ENCODE measurements at regions not wholly inside any gene's neighbourhood (a gene's known extent, or its start where the extent isn't known, plus 50 kb on each side); places are given as distances from the start of the nearest gene placed in this dataset.
"Not testable (repeated sequence)": the region's sequence is repeated elsewhere in the genome, so short reads cannot be mapped to it uniquely, and the experiment has no call there.

- H3K27ac Mint-ChIP-seq, result no peak overlapping the region
- DNase-seq (ENCODE audit: low spot score in 2 of 2), result no peak
- ATAC-seq, result no peak
- no peaks in the 10 kb centered on the region for H3K9me3 Mint-ChIP-seq
- H3K36me3 Mint-ChIP-seq, result no peaks in the 10 kb centered on the region
Measured at GRCh38 chr2:133887676-133888040, 319.4 kb upstream of the NCKAP5 start.

DNA sequence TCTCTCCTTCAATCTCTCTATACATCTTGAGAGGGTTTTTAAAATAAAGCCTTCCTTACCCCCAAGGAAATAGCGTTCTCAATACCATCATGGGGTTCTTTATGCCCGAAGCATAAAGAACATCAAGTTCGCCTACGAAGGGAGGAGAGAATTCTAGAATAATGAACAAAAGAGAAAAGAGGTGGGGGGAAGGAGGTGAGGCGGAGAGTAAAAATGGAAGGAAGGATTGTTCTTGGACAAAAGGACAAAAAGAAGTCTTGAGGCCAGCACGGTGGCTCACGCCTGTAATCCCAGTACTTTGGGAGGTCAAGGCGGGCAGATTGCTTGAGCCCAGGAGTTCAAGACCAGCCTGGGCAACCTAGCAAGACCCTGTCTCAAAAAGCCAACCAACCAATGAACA is 319.8 kb upstream of the NCKAP5 start:
- no peak for DNase-seq (ENCODE audit: low spot score in 2 of 2)
- Mint-ChIP-seq H3K27ac (no peak overlapping the region), H3K36me3 (no peaks in the 10 kb centered on the region), H3K9me3 (no peaks in the 10 kb centered on the region)
- ATAC-seq, result no peak

DNA sequence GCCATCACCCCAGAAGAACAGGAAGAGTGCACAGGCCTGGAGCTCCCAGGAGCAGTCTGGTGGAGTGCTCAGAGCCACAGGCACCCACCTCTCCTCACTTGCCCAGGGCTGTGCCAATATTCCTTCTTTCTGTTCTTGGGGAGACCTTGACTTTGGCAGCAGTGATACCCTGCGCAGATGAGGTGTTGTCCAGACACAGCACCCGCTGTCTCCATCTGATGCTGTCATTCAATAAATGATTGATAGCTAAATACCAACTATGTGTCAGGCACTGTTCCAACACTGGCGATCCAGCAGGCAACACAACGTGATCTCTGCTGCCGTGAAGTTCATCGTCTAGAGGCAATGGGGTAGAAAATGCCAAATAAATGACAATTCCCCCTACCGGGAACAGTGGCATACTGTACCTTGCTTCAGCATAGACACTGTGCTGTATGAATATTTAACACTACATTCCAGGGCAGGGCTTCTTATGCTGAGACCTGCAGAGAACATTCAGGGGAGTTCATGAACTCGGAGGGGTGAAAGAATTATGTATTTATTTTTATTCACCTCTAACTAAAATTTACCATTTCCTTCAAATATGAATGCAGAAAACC is 320.5 kb upstream of the NCKAP5 start:
- DNase-seq (ENCODE audit: low spot score in 2 of 2), result no peak

DNA sequence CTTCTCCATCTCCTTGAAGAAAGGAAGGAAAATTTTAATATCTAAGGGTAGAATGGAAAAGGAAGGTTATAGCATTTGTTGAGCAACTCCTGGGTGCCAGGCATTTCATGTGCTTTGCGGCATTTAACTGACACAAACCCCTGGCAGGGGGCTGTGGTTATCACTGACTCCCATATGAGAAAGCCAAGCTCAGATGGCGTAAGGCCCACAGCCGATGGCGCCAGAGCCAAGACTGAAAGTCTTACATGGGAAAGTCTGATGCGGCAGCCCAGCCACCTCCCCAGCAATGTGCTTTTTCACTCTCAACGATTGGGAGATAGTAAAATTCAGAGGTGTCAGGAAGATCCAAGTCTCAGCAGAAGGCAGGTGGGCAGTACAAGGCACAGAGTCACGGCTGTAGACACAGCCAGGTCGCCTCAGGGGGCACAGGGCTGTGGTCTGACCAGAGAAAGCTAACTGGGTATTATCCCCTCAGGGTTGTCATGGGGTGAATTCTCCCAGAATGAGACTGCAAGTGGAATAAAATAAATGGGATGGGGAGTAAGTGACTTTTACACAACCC is 324.2 kb upstream of the NCKAP5 start:
- Mint-ChIP-seq H3K27ac (no peak overlapping the region), H3K36me3 (peaks cover 0 to 8% of the 10 kb centered on the region in 2 donors), H3K9me3 (peaks cover 0 to 7% of the 10 kb centered on the region in 2 donors)
- ATAC-seq (no peak), DNase-seq (ENCODE audit: low spot score in 2 of 2) (no peak)

More for the DNA sequence above, 320.5 kb upstream of the NCKAP5 start:
- Mint-ChIP-seq H3K27ac (no peak overlapping the region), H3K36me3 (peaks cover 0 to 3% of the 10 kb centered on the region in 2 donors), H3K9me3 (no peaks in the 10 kb centered on the region)
- no peak for ATAC-seq

DNA sequence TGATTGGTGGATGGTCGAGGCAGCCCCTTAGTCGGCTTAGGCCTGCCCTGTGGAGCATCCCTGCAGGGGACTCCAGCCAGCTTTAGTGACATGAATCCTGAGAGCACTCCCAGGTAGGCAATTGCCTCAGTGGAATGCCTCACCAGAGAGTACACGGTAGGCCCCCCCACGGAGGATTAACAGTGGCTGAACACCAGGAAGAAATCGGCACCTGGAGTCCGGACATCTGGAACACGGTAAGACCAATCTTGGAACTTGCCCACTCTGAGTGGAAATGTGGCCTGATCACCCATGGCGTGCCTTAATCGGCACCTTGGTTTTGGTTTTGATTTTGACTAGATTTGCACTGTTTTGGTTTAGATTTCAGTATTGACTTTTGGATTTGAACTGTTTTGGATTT is 326.2 kb upstream of the NCKAP5 start:
- ATAC-seq, result no peak
- peaks cover 0 to 8% of the 10 kb centered on the region in 2 donors for H3K36me3 Mint-ChIP-seq
- H3K9me3 Mint-ChIP-seq, result peaks cover 0 to 7% of the 10 kb centered on the region in 2 donors
- no peak for DNase-seq (ENCODE audit: low spot score in 2 of 2)
- no peak overlapping the region for H3K27ac Mint-ChIP-seq

- ATAC-seq; DNase-seq (ENCODE audit: low spot score in 2 of 2); H3K36me3 Mint-ChIP-seq: not testable (repeated sequence)
Measured at GRCh38 chr2:133897838-133898237, 329.6 kb upstream of the NCKAP5 start.

DNA sequence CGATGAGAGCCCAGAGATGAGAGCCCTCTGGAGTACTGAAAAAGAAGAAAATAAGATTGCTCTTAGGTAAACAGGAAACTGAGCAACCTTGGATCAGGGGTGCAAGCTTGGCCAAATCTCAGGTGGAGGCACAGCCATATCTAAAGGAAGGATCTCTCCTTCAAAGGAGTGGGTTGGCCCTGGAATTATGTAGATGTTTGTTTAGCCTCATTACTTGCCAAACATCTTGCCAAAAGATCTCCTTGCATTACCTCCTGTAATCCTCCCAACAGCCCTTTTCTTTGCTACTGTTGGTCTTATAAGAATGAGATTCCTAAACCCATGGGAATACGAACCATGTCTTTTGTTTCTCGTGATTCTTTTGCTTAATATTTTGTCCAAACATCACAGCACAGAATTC is 332.6 kb upstream of the NCKAP5 start:
- Mint-ChIP-seq H3K36me3 (no peaks in the 10 kb centered on the region), H3K27ac (no peak overlapping the region), H3K9me3 (no peaks in the 10 kb centered on the region)
- ATAC-seq (no peak), DNase-seq (ENCODE audit: low spot score in 2 of 2) (no peak)

More at GRCh38 chr2:133897838-133898237, 329.6 kb upstream of the NCKAP5 start:
- H3K27ac Mint-ChIP-seq, H3K9me3 Mint-ChIP-seq: not testable (repeated sequence)

DNA sequence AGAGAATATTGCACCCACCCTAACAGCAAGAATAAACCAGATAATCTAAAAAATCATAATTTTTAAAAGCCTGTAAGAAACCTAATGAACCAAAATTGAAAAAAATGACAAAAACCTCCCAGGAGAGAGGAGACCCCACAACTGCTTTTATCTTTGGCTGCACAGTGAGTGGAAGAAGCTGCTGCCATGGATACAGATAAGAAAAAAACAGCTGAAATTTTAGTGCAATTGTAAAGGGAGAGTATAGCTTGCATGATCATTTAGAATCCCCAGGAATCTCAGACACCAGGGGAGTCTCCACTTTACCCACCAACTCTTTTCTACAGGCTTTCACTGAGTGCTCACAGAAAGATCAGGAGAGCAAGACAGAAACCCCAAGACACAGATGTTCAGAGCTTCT is 338.1 kb upstream of the NCKAP5 start:
- ATAC-seq (no peak), DNase-seq (ENCODE audit: low spot score in 2 of 2) (no peak)
- peaks cover 0 to 6% of the 10 kb centered on the region in 2 donors for H3K36me3 Mint-ChIP-seq
- peaks cover 5% of the 10 kb centered on the region in 2 donors for H3K9me3 Mint-ChIP-seq
- no peak overlapping the region for H3K27ac Mint-ChIP-seq

DNA sequence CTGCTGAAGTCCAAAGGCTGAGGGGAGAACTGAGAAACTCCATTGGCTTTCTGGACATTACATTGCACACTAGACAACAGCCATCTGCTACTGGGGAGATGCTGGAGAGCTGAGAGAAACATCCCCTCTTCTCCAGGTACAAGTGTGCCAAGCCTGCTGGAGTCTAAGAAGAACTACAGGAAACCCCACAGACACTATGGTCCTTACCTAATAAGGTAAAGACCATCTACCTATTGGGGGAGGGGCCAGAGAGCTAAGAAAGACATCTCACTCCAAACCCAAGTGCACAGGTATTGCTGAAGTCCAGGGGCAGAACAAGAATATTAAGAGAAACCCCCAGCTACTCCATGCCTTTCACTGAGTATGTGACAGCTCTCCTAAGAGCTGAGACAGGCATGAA is 338.7 kb upstream of the NCKAP5 start:
- no peak for DNase-seq (ENCODE audit: low spot score in 2 of 2)
- no peak overlapping the region for H3K27ac Mint-ChIP-seq

GRCh38 chr2:133908171-133908570 is 339.9 kb upstream of the NCKAP5 start:
- Mint-ChIP-seq H3K36me3 (peaks cover 0 to 6% of the 10 kb centered on the region in 2 donors), H3K27ac (no peak overlapping the region), H3K9me3 (peaks cover 5% of the 10 kb centered on the region in 2 donors)
- DNase-seq (ENCODE audit: low spot score in 2 of 2) (no peak), ATAC-seq (no peak)

More for the DNA sequence above, 338.7 kb upstream of the NCKAP5 start:
- no peak for ATAC-seq
- Mint-ChIP-seq H3K9me3 (peaks cover 5% of the 10 kb centered on the region in 2 donors), H3K36me3 (peaks cover 0 to 6% of the 10 kb centered on the region in 2 donors)

DNA sequence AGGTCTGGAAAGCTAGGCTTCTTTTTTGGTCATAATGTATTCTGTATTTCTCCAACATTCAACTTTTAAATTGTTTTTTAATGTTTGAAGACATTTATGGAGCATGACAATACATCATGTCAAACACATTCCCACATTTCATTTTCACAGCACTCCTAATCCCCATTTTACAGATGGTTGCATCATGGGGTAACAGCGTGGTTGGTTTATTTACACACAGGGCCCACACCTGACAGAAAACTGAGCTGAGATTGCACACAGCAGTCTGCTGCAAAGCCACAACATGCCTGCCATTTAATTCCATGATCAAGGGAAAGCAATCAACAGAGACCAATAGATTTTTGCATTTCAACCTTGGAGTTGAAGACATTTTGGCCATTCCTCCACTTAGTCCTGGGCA is 335.7 kb upstream of the MGAT5 start:
- no peak for ATAC-seq

DNA sequence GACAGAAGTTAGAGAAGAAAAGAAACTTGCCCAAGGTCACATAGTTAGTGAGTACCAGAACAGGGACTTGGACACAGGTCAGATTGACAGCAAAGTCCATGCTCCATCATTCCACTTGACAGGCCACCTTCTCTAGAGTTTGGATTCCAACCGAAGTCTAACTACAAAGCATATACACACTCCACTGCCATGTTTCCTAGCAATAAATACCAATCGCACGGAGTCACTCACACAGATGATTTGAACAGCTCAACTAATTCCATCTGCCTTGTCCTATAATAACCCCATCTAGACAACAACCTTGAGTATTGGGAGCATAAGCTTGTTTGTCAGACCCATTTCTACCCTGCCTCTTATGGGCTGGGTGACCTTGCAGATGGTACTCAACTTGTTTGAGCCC is 334.6 kb upstream of the MGAT5 start:
- Mint-ChIP-seq H3K27ac (no peak overlapping the region), H3K9me3 (peaks cover 0 to 6% of the 10 kb centered on the region in 2 donors), H3K36me3 (no peaks in the 10 kb centered on the region)
- DNase-seq (ENCODE audit: low spot score in 2 of 2) (no peak), ATAC-seq (no peak)

More for the DNA sequence above, 335.7 kb upstream of the MGAT5 start:
- H3K36me3 Mint-ChIP-seq, result no peaks in the 10 kb centered on the region
- peaks cover 0 to 6% of the 10 kb centered on the region in 2 donors for H3K9me3 Mint-ChIP-seq
- no peak overlapping the region for H3K27ac Mint-ChIP-seq
- no peak for DNase-seq (ENCODE audit: low spot score in 2 of 2)

- Mint-ChIP-seq H3K9me3 (peaks cover 0 to 5% of the 10 kb centered on the region in 2 donors), H3K27ac (no peak overlapping the region), H3K36me3 (no peaks in the 10 kb centered on the region)
- DNase-seq (ENCODE audit: low spot score in 2 of 2) (no peak), ATAC-seq (no peak)
Measured at GRCh38 chr2:133927894-133928293, 326.0 kb upstream of the MGAT5 start.

GRCh38 chr2:133936096-133936495 is 317.8 kb upstream of the MGAT5 start:
- no peaks in the 10 kb centered on the region for H3K9me3 Mint-ChIP-seq
- DNase-seq (ENCODE audit: low spot score in 2 of 2) (no peak), ATAC-seq (no peak)
- no peaks in the 10 kb centered on the region for H3K36me3 Mint-ChIP-seq
- H3K27ac Mint-ChIP-seq, result no peak overlapping the region

DNA sequence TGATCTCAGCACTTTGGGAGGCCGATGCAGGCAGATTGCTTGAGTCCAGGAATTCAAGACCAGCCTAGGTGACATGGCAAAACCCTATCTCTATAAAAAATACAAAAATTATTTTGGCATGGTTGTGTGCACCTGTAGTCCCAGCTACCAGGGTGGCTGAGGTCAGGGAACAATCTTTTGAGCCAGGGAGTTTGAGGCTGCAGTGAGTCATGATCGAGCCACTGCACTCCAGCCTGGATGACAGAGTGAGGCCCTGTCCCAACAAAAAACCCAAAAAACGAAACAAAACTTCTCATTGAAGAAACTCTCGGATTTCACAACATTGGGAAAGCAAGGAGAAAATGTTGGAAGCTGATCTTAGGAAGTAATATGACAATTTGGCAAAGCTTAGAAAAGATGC is 317.3 kb upstream of the MGAT5 start:
- ATAC-seq (no peak), DNase-seq (ENCODE audit: low spot score in 2 of 2) (no peak)
- Mint-ChIP-seq H3K9me3 (no peaks in the 10 kb centered on the region), H3K36me3 (no peaks in the 10 kb centered on the region), H3K27ac (no peak overlapping the region)

DNA sequence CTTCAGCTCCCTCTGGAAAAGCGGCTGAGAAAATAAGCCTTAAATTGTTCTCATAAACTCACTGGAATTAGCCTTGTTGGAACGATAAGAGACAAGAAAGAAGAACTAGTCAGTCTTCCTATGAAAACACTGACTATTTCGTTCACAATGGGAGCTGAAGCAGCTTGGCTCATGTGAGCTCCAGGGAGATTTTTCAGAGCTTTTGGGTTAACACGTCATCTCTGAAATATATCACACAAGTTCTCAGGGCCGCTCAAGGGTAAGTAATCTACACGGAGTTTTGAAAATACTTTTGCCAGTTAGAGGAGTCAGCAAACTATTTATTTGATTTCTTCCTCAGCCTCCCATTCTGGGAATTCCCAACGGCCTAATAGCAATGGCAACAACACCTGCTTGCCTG is 316.2 kb upstream of the MGAT5 start:
- no peak for ATAC-seq
- Mint-ChIP-seq H3K9me3 (no peaks in the 10 kb centered on the region), H3K36me3 (no peaks in the 10 kb centered on the region), H3K27ac (no peak overlapping the region)
- DNase-seq (ENCODE audit: low spot score in 2 of 2), result no peak

DNA sequence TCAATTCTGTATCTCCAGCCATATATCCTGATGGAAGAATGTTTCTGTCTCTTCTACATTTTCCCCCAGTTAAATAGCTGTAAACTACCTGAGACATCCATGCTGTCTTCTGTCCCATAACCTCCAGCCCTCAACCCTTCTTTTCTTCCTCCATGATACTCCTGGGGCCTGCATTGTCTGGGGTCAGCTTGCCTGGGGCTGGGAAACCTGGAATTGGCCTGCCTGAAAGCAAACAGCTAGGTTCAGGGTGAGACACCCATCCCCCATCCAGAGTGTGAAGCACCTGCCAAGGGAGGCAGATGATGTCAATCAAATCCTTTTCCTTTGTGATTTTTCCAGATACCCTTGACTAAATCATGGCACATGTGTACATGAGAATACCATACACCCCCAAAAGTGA is 313.7 kb upstream of the MGAT5 start:
- no peak for DNase-seq (ENCODE audit: low spot score in 2 of 2)
- no peaks in the 10 kb centered on the region for H3K36me3 Mint-ChIP-seq
- no peak overlapping the region for H3K27ac Mint-ChIP-seq
- no peak for ATAC-seq
- no peaks in the 10 kb centered on the region for H3K9me3 Mint-ChIP-seq

DNA sequence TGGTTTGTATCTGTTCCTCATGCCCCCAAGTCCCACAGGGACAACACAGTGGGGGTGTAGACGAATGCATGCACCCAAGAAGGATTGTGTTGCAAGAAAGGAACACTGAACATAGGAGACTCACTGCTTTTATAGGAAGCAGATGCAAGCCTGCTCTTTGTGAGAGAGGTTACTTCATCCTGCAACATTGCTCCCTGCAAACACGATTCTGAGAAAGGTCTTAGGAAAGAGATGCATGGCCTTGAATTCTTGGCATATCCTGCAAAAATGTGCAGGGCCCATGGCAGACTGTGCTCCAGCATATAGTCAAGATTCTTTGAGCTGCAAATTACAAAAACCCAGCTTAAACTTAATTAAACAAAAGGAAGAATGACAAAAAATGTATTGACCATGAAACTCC is 312.2 kb upstream of the MGAT5 start:
- ATAC-seq (no peak), DNase-seq (ENCODE audit: low spot score in 2 of 2) (no peak)
- no peak overlapping the region for H3K27ac Mint-ChIP-seq
- no peaks in the 10 kb centered on the region for H3K9me3 Mint-ChIP-seq
- no peaks in the 10 kb centered on the region for H3K36me3 Mint-ChIP-seq

Measured in activated naive CD4-positive, alpha-beta T cell treated with anti-CD3 and anti-CD28 coated beads, Interleukin-2, amount 50 U/mL, for 72 hours (primary cell).